NB4 (cell line): ENCODE measurements at regions not wholly inside any gene's neighbourhood (a gene's known extent, or its start where the extent isn't known, plus 50 kb on each side); places are given as distances from the start of the nearest gene placed in this dataset.

Experiments used
- DNase-seq: peaks from one replicate; pipeline ENCODE4 v3.0.0; 2010; ENCODE audit warnings: low read depth
- H3K4me3 ChIP-seq: one replicate; pipeline ENCODE4 v1.5.1; 2011; ENCODE audit warnings: mild to moderate bottlenecking, low read depth, low read length, moderate library complexity
- MYC ChIP-seq: IDR thresholded peaks from 2 replicates; pipeline ENCODE4 v1.6.1; 2011; ENCODE audit warnings: low read depth, low read length
- POLR2A ChIP-seq: IDR thresholded peaks from 2 replicates; pipeline ENCODE4 v1.6.1; 2011; ENCODE audit warnings: mild to moderate bottlenecking; ENCODE audit not compliant: insufficient read length; ENCODE audit errors: extremely low read depth
- TF ChIP-seq, protein P1 (sequence below): IDR thresholded peaks from 2 replicates; pipeline ENCODE4 v1.6.1; 2011; ENCODE audit warnings: low read depth, low read length
- TF ChIP-seq, protein P2 (sequence below): IDR thresholded peaks from one replicate; pipeline ENCODE4 v1.5.1; 2012; ENCODE audit warnings: low read depth, low read length

DNA sequence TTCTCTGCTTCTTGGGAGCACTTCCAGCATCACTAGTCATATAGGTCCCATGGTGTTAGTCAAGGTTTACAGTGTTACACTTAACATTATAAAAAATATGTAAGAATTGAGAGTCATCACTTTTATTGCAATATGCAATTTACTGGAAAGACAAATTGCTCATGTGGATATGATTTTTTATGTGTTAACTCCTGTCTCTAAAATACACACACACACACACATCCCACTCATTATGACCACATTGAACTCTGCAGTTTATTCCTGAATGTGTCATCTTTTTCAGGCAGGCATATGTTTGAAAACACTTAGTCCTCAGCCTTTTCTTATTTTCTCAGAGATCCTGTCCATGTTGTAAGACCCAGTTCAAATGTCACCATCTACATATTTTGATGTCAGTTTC lies 148.5 kb upstream of the MRPS30 start:
- no peak for TF ChIP-seq MYC
- TF ChIP-seq, protein P1, sequence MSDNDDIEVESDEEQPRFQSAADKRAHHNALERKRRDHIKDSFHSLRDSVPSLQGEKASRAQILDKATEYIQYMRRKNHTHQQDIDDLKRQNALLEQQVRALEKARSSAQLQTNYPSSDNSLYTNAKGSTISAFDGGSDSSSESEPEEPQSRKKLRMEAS = no peak
- no peak overlapping the region for H3K4me3 ChIP-seq
- DNase-seq = no peak

DNA sequence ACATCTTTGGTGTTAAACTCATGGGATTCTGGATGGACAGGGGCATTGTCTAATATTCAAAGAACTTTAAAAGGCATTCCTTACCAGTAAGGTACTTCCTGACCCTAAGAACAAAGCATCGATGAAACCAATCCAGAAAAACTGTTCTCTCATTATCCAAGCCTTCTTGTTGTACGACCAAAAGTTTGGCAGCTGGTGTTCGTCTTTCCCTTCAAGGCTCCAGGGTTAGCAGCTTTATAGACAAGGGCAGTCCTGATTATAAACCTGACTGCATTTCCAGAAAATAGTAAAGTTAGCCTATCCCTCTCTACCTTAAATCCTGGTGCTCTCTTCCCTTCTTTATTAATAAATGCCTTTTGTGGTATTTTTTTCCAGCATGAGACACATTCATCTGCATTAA lies 149.4 kb upstream of the MRPS30 start:
- no peak for TF ChIP-seq POLR2A
- TF ChIP-seq, protein P1 = no peak
- no peak for TF ChIP-seq MYC
- TF ChIP-seq, protein P2, sequence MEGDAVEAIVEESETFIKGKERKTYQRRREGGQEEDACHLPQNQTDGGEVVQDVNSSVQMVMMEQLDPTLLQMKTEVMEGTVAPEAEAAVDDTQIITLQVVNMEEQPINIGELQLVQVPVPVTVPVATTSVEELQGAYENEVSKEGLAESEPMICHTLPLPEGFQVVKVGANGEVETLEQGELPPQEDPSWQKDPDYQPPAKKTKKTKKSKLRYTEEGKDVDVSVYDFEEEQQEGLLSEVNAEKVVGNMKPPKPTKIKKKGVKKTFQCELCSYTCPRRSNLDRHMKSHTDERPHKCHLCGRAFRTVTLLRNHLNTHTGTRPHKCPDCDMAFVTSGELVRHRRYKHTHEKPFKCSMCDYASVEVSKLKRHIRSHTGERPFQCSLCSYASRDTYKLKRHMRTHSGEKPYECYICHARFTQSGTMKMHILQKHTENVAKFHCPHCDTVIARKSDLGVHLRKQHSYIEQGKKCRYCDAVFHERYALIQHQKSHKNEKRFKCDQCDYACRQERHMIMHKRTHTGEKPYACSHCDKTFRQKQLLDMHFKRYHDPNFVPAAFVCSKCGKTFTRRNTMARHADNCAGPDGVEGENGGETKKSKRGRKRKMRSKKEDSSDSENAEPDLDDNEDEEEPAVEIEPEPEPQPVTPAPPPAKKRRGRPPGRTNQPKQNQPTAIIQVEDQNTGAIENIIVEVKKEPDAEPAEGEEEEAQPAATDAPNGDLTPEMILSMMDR = no peak
- DNase-seq = no peak
- no peak overlapping the region for H3K4me3 ChIP-seq

DNA sequence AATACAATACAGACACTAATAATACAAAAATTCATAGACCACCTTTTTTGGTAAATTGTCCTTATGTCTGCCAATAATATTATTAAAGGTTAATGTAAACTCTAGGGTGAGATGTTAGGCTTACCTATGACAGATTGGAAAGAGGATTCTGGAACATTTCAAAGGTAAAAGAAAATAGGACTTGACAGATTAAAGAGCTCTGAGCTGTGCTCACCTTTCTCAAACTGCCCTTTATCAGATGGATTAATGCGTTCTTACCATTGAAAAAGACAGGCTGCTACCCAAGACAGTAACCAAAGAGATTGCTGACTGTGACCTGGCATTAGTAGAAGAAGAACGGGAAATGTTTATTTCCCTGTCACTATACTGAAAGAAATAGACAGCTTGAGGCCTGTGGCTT lies 156.1 kb upstream of the MRPS30 start:
- no peak for TF ChIP-seq POLR2A
- TF ChIP-seq, protein P1 = no peak
- TF ChIP-seq, protein P2 = no peak
- no peak for DNase-seq
- H3K4me3 ChIP-seq = no peak overlapping the region

DNA sequence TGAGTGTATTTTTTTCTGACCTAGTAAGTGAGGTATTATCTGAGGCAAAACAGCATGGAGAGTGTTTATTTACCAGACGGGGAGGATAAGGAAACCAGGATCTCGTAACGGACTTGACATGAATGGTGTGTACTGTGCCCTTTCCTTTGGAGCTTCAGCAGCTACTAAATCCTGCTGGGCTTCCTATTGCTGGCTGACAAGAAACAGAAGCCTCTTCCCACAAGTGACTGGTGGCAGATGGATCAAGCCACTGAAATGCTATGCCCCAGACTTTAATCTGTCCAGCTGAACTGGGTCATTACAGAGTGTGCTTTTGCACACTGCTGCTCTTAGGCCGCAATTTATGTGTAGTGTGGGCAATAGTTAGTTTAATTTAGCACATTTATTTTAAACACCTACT lies 162.7 kb upstream of the MRPS30 start:
- no peak for DNase-seq
- no peak overlapping the region for H3K4me3 ChIP-seq
- TF ChIP-seq, protein P1 = no peak
- TF ChIP-seq, protein P2 = no peak
- TF ChIP-seq POLR2A (no peak), MYC (no peak)

DNA sequence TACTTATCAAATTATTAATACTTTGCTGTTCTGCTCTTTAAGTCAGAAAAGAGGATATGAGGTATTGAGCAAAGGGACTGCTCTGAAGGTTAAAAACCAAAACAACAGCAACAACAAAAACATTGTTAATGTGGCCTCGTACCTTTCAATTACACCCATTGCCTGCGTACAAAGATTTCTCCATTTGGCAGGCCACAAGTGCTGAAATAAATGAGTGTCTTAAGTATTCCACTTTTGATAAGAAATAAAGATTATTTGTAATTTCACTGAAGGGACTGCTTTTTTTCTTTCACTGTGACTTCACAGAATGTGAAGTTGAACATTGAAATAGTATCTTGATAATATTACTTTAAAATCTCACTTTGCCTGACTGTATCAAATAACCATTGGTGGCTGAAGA lies 163.2 kb upstream of the MRPS30 start:
- no peak for DNase-seq
- TF ChIP-seq POLR2A (no peak), MYC (no peak)
- TF ChIP-seq, protein P2 = no peak
- TF ChIP-seq, protein P1 = no peak
- H3K4me3 ChIP-seq = no peak overlapping the region

DNA sequence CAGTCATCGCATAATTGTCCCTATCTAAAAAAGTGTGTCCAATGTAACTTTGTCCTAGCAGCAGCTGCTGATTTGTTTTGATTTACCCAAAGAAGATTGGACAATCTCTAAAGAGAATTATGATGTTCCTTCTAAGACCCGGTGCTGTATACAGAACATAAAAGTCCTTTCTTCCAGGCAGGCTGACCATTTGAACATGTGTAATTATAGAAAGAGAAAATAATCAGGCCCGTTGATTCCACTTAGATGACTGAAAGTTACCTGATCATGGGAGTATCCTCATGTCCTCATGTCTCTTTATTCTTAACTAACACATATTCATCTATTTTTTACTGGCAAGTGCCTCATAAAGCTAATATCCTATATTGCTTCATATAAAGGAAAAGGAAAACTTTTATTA lies 164.1 kb upstream of the MRPS30 start:
- TF ChIP-seq MYC (no peak), POLR2A (no peak)
- TF ChIP-seq, protein P2 = no peak
- TF ChIP-seq, protein P1 = no peak
- no peak overlapping the region for H3K4me3 ChIP-seq
- no peak for DNase-seq
